Stomach (tissue), 8 donors: ENCODE measurements at regions not wholly inside any gene's neighbourhood (a gene's known extent, or its start where the extent isn't known, plus 50 kb on each side); places are given as distances from the start of the nearest gene placed in this dataset.
A peak's percentile ranks its signal among the peaks of the same experiment; 100 is the strongest.

Experiments
- DNase-seq, 2 donors: peaks; one replicate each; pipeline versions ENCODE4 v3.0.0 to v3.0.0-alpha.2; 2013 to 2019
- H3K27ac ChIP-seq, 5 donors: fragments of 200-600 bp in 4 of 5; sonication (generic) in 4 of 5; one replicate each; pipeline ENCODE4 v1.5.1; 2013 to 2019; ENCODE audit warnings: mild to moderate bottlenecking in 1 of 5, moderate library complexity in 1 of 5
- H3K27me3 ChIP-seq, 3 donors: fragments of 200-600 bp; sonication (generic); one replicate each; pipeline ENCODE4 v1.5.1; 2017 to 2019; ENCODE audit warnings: mixed run types in 1 of 3
- H3K36me3 ChIP-seq, 4 donors: fragments of 200-600 bp; sonication (generic); 1 replicate in 3 of 4; 2 replicates in 1 of 4; pipeline ENCODE4 v1.5.1; 2016 to 2019
- H3K4me1 ChIP-seq, 4 donors: fragments of 200-600 bp; sonication (generic); one replicate each; pipeline ENCODE4 v1.5.1; 2016 to 2019
- H3K4me3 ChIP-seq, 4 donors: fragments of 200-600 bp; sonication (generic) in 3 of 4; one replicate each; pipeline ENCODE4 v1.5.1; 2016 to 2019; ENCODE audit warnings: mild to moderate bottlenecking in 1 of 4
- H3K9me3 ChIP-seq, 4 donors: fragments of 200-600 bp; sonication (generic); one replicate each; pipeline ENCODE4 v1.5.1; 2016 to 2019
- CTCF ChIP-seq, 7 experiments: fragments of 450-650 bp in 4 of 7; fragments of 200-600 bp in 3 of 7; sonication (generic) in 3 of 7; IDR thresholded peaks; one replicate each; pipeline ENCODE4 v1.5.1; 2016 to 2019; ENCODE audit warnings: antibody characterized with exemption in 7 of 7, control low read depth in 2 of 7, mild to moderate bottlenecking in 1 of 7
- EP300 ChIP-seq: sonication (generic); formaldehyde crosslinking; IDR thresholded peaks from one replicate; pipeline ENCODE4 v1.6.1; 2017; ENCODE audit warnings: antibody characterized with exemption
- POLR2A ChIP-seq, 4 donors: fragments of 450-650 bp; IDR thresholded peaks; one replicate each; pipeline ENCODE4 v1.6.1; 2016; ENCODE audit warnings: antibody characterized with exemption in 4 of 4, control low read depth in 2 of 4, mild to moderate bottlenecking in 1 of 4, moderate library complexity in 1 of 4
- POLR2AphosphoS5 ChIP-seq, 3 donors: sonication (generic); formaldehyde crosslinking; IDR thresholded peaks; one replicate each; pipeline ENCODE4 v1.6.1; 2016; ENCODE audit warnings: antibody characterized with exemption in 3 of 3
- WGBS, 5 donors: extraction: QIAGEN DNeasy Blood & Tissue Kit in 3 of 5; methylation state at CpG; one replicate each; pipeline versions ENCODE4 v1.1.5 to v1.1.7; 2013 to 2018; 5-methylcytosine and 5-hydroxymethylcytosine counted together
- intact Hi-C: fragments of 100-400 bp; cut with DNase I; formaldehyde crosslinking; loops from one replicate; pipeline ENCODE4 v1.15.1; 2023; ENCODE audit warnings: low total_unique reads
- donor health status: healthy with polysubstance abuse.
- donor health status: Bipolar disorder and iron deficiency.
- donor health status: healthy.

- H3K27me3 ChIP-seq = no peaks in the 10 kb centered on the region
- no peak overlapping the region for H3K4me3 ChIP-seq
- H3K27ac ChIP-seq = no peak overlapping the region
- intact Hi-C loops = no loop called here
- WGBS, 5 donors = 54 to 72% (median 67%) methylated on average over 6 of the region's 6 CpGs
- H3K9me3 ChIP-seq = peaks cover 0 to 2% (median under 1%) of the 10 kb centered on the region in 4 donors
- peaks cover 0 to 9% (median 0%) of the 10 kb centered on the region in 4 donors for H3K4me1 ChIP-seq
- peak in 1 of 2 donors; percentile 13 for DNase-seq
- TF ChIP-seq POLR2A (IDR thresholded peaks at IDR 0.05) (no peak), POLR2AphosphoS5 (IDR thresholded peaks at IDR 0.05) (no peak), CTCF (IDR thresholded peaks at IDR 0.05) (no peak), EP300 (no peak)
- H3K36me3 ChIP-seq = no peaks in the 10 kb centered on the region
Measured at GRCh38 chr10:29926693-29927048, 132.7 kb downstream of the JCAD start.

GRCh38 chr10:29925771-29926692, 133.4 kb downstream of the JCAD start:
- 48 to 67% (median 60%) methylated on average over 12 of the region's 12 CpGs for WGBS, 5 donors
- no peak overlapping the region for H3K27ac ChIP-seq
- TF ChIP-seq EP300 = no peak
- TF ChIP-seq POLR2A (IDR thresholded peaks at IDR 0.05) = no peak
- no peak for TF ChIP-seq CTCF (IDR thresholded peaks at IDR 0.05)
- no peak for TF ChIP-seq POLR2AphosphoS5 (IDR thresholded peaks at IDR 0.05)
- no peaks in the 10 kb centered on the region for H3K9me3 ChIP-seq
- intact Hi-C loops = no loop called here
- no peak overlapping the region for H3K4me3 ChIP-seq
- DNase-seq = no peak
- H3K27me3 ChIP-seq = no peaks in the 10 kb centered on the region
- peaks cover 0 to 16% (median 0%) of the 10 kb centered on the region in 4 donors for H3K4me1 ChIP-seq
- no peaks in the 10 kb centered on the region for H3K36me3 ChIP-seq

- WGBS, 5 donors = 80 to 97% (median 87%) methylated on average over 3 of the region's 3 CpGs
- no peak overlapping the region for H3K4me3 ChIP-seq
- no peaks in the 10 kb centered on the region for H3K9me3 ChIP-seq
- no peak overlapping the region for H3K27ac ChIP-seq
- no peak for DNase-seq
- H3K27me3 ChIP-seq = no peaks in the 10 kb centered on the region
- intact Hi-C loops = no loop called here
- H3K36me3 ChIP-seq = no peaks in the 10 kb centered on the region
- peaks cover 0 to 17% (median 0%) of the 10 kb centered on the region in 4 donors for H3K4me1 ChIP-seq
- TF ChIP-seq EP300 = no peak
- TF ChIP-seq POLR2A (IDR thresholded peaks at IDR 0.05) = no peak
- no peak for TF ChIP-seq CTCF (IDR thresholded peaks at IDR 0.05)
- TF ChIP-seq POLR2AphosphoS5 (IDR thresholded peaks at IDR 0.05) = no peak
Measured at GRCh38 chr10:29924436-29924835, 134.9 kb downstream of the JCAD start.

- H3K9me3 ChIP-seq = no peaks in the 10 kb centered on the region
- WGBS, 5 donors = 82 to 89% (median 83%) methylated on average over 7 of the region's 7 CpGs
- intact Hi-C loops = no loop called here
- TF ChIP-seq POLR2A (IDR thresholded peaks at IDR 0.05) = no peak
- TF ChIP-seq POLR2AphosphoS5 (IDR thresholded peaks at IDR 0.05) = no peak
- no peak for TF ChIP-seq EP300
- no peak for TF ChIP-seq CTCF (IDR thresholded peaks at IDR 0.05)
- no peak for DNase-seq
- no peak overlapping the region for H3K4me3 ChIP-seq
- no peak overlapping the region for H3K27ac ChIP-seq
- H3K27me3 ChIP-seq = no peaks in the 10 kb centered on the region
- H3K36me3 ChIP-seq = no peaks in the 10 kb centered on the region
- peaks cover 0 to 17% (median 0%) of the 10 kb centered on the region in 4 donors for H3K4me1 ChIP-seq
Measured at GRCh38 chr10:29923416-29923965, 135.9 kb downstream of the JCAD start.
